HCT116 (cell line): ENCODE measurements at regions not wholly inside any gene's neighbourhood (a gene's known extent, or its start where the extent isn't known, plus 50 kb on each side); places are given as distances from the start of the nearest gene placed in this dataset.

ENCODE experiments used
- ATAC-seq: fragments of 200-7000 bp; cut with Tn5 transposase; 2 replicates; pipeline ENCODE4 v1.9.1; 2020; ENCODE audit warnings: mild to moderate bottlenecking, moderate library complexity
- BruUV-seq: library from RNA; stranded (reverse); fragments of 400-500 nt; replicated peaks from 2 replicates; lab custom pipeline; 2021; lab: Mats Ljungman, UMichigan
- CTCF ChIA-PET: fragments of 300-600 bp; sonication (Branson Sonifier 250); formaldehyde crosslinking; loops from one replicate; lab custom pipeline; 2021; ENCODE audit warnings: antibody characterized with exemption; lab: Charles Lee
- POLR2A ChIA-PET: fragments of 300-600, 350-600 bp; sonication (Branson Sonifier 250); formaldehyde crosslinking; loops from one replicate; lab custom pipeline; 2021; ENCODE audit warnings: antibody characterized with exemption; lab: Charles Lee
- RAD21 ChIA-PET, 2 experiments: fragments of 300-600 bp; sonication (Branson Sonifier 250); formaldehyde crosslinking; loops; one replicate each; lab custom pipeline; 2023; ENCODE audit warnings: low total read pairs in 2 of 2; ENCODE audit not compliant: uncharacterized antibody in 2 of 2, unreplicated experiment in 2 of 2, low non-redundant PET in 1 of 2; lab: Charles Lee
- DNase-seq: peaks from one replicate; pipeline ENCODE4 v3.0.0-alpha.2; 2010; ENCODE audit warnings: low read depth, low spot score
- H2AFZ ChIP-seq: fragments of 200-600 bp; shearing (Covaris generic), sonication (generic); 2 replicates; pipeline ENCODE4 v1.6.1; 2017; ENCODE audit warnings: low read depth, mixed run types, mixed read lengths, antibody characterized with exemption, low read length; ENCODE audit not compliant: poor library complexity, severe bottlenecking
- H3K27ac ChIP-seq: 2 replicates; pipeline ENCODE4 v1.5.1; 2012; ENCODE audit warnings: low read depth, low read length
- H3K27me3 ChIP-seq: fragments of 200-600 bp; sonication (generic); 2 replicates; pipeline ENCODE4 v1.6.1; 2016; ENCODE audit warnings: mixed run types, low read length, mixed read lengths; ENCODE audit not compliant: insufficient read depth
- H3K36me3 ChIP-seq, 2 experiments: fragments of 200-500 bp in 1 of 2; fragments of 200-600 bp in 1 of 2; sonication (Bioruptor generic) in 1 of 2; sonication (generic) in 1 of 2; 2 replicates each; pipeline versions ENCODE4 v1.5.1 to v1.6.1; 2014 to 2016; ENCODE audit warnings: low read length in 2 of 2, inconsistent platforms in 1 of 2, mixed read lengths in 1 of 2, mixed run types in 1 of 2; ENCODE audit not compliant: insufficient read depth in 2 of 2, control insufficient read depth in 1 of 2
- H3K4me1 ChIP-seq, 2 experiments: fragments of 200-600 bp in 1 of 2; sonication (generic) in 1 of 2; 2 replicates each; pipeline versions ENCODE4 v1.5.1 to v1.6.1; 2012 to 2017; ENCODE audit warnings: low read length in 2 of 2, inconsistent platforms in 1 of 2, mild to moderate bottlenecking in 1 of 2, mixed read lengths in 1 of 2, mixed run types in 1 of 2, moderate library complexity in 1 of 2; ENCODE audit not compliant: insufficient read depth in 2 of 2, control insufficient read depth in 1 of 2
- H3K4me2 ChIP-seq: fragments of 200-600 bp; sonication (generic); 2 replicates; pipeline ENCODE4 v1.6.1; 2017; ENCODE audit warnings: mixed run types, low read length, mixed read lengths
- H3K4me3 ChIP-seq, 2 experiments: fragments of 200-600 bp in 1 of 2; sonication (generic) in 1 of 2; replicated peaks in 1 of 2; 2 replicates each; pipeline ENCODE4 v1.5.1; 2011 to 2016; ENCODE audit warnings: low read length in 2 of 2, control low read depth in 1 of 2, low read depth in 1 of 2, mild to moderate bottlenecking in 1 of 2, mixed read lengths in 1 of 2, mixed run types in 1 of 2
- H3K79me2 ChIP-seq: fragments of 200-600 bp; sonication (generic); 2 replicates; pipeline ENCODE4 v1.6.1; 2017; ENCODE audit warnings: mild to moderate bottlenecking, mixed run types, low read length, moderate library complexity, mixed read lengths; ENCODE audit not compliant: insufficient read depth
- H3K9ac ChIP-seq: fragments of 200-600 bp; sonication (generic); 2 replicates; pipeline ENCODE4 v1.6.1; 2016; ENCODE audit warnings: low read length, mixed read lengths
- H3K9me2 ChIP-seq: fragments of 200-600 bp; sonication (generic), shearing (Covaris generic); 2 replicates; pipeline ENCODE4 v1.6.1; 2017; ENCODE audit warnings: mixed run types, mild to moderate bottlenecking, moderate library complexity; ENCODE audit not compliant: insufficient read depth
- H3K9me3 ChIP-seq, 2 experiments: fragments of 200-500 bp in 1 of 2; fragments of 200-600 bp in 1 of 2; sonication (Bioruptor generic) in 1 of 2; sonication (generic) in 1 of 2; 2 replicates each; pipeline ENCODE4 v1.6.1; 2014 to 2017; ENCODE audit warnings: low read length in 2 of 2, mixed read lengths in 2 of 2, inconsistent platforms in 1 of 2, low read depth in 1 of 2, mild to moderate bottlenecking in 1 of 2, mixed run types in 1 of 2, moderate library complexity in 1 of 2; ENCODE audit not compliant: control insufficient read depth in 1 of 2, insufficient read depth in 1 of 2
- H4K20me1 ChIP-seq: fragments of 200-600 bp; sonication (generic), shearing (Covaris generic); 2 replicates; pipeline ENCODE4 v1.6.1; 2017; ENCODE audit warnings: mixed run types, mild to moderate bottlenecking, moderate library complexity; ENCODE audit not compliant: insufficient read depth
- CBX3 ChIP-seq: IDR thresholded peaks from 2 replicates; pipeline ENCODE4 v1.6.1; 2012; ENCODE audit warnings: low read depth
- EGR1 ChIP-seq: IDR thresholded peaks from 2 replicates; pipeline ENCODE4 v1.6.1; 2012; ENCODE audit warnings: low read depth
- ELF1 ChIP-seq: IDR thresholded peaks from 2 replicates; pipeline ENCODE4 v1.6.1; 2012; ENCODE audit warnings: low read depth, borderline replicate concordance
- EZH2 ChIP-seq: fragments of 200-600 bp; sonication (generic); IDR thresholded peaks from 2 replicates; pipeline ENCODE4 v1.6.1; 2017; ENCODE audit warnings: antibody characterized with exemption, mixed run types
- EZH2phosphoT487 ChIP-seq: fragments of 200-600 bp; IDR thresholded peaks from 2 replicates; pipeline ENCODE4 v1.6.1; 2018; ENCODE audit warnings: antibody characterized with exemption, borderline replicate concordance
- FOSL1 ChIP-seq: IDR thresholded peaks from 2 replicates; pipeline ENCODE4 v1.6.1; 2012; ENCODE audit warnings: low read depth
- JUND ChIP-seq: IDR thresholded peaks from 2 replicates; pipeline ENCODE4 v1.6.1; 2012
- POLR2A ChIP-seq: IDR thresholded peaks from 2 replicates; pipeline ENCODE4 v1.7.0; 2011; ENCODE audit warnings: borderline replicate concordance; ENCODE audit not compliant: insufficient read depth, insufficient read length; ENCODE audit errors: extremely low read depth
- POLR2AphosphoS5 ChIP-seq: IDR thresholded peaks from 2 replicates; pipeline ENCODE4 v1.6.1; 2011; ENCODE audit warnings: mild to moderate bottlenecking, low read depth, low read length, moderate library complexity
- RAD21 ChIP-seq: IDR thresholded peaks from 2 replicates; pipeline ENCODE4 v1.6.1; 2012; ENCODE audit warnings: low read depth, mild to moderate bottlenecking
- SIN3A ChIP-seq: IDR thresholded peaks from 2 replicates; pipeline ENCODE4 v1.6.1; 2012; ENCODE audit warnings: low read depth
- SP1 ChIP-seq: IDR thresholded peaks from 2 replicates; pipeline ENCODE4 v1.6.1; 2012; ENCODE audit warnings: low read depth
- SRF ChIP-seq: IDR thresholded peaks from 2 replicates; pipeline ENCODE4 v1.6.1; 2012; ENCODE audit warnings: low read depth
- YY1 ChIP-seq: IDR thresholded peaks from 2 replicates; pipeline ENCODE4 v1.6.1; 2011; ENCODE audit warnings: low read length, low read depth, moderate library complexity, mild to moderate bottlenecking; ENCODE audit not compliant: insufficient replicate concordance; ENCODE audit errors: extremely low read depth
- ZFX ChIP-seq: fragments of 450-650 bp; IDR thresholded peaks from 2 replicates; pipeline ENCODE4 v1.6.1; 2017
- intact Hi-C: fragments of 100-400 bp; cut with micrococcal nuclease; formaldehyde crosslinking; loops from 2 replicates; pipeline ENCODE4 v1.10.0; 2022
- TF ChIP-seq, protein P1 (sequence below), 3 experiments: fragments of 200-600 bp in 1 of 3; sonication (generic) in 1 of 3; IDR thresholded peaks in 2 of 3; conservative IDR thresholded peaks in 1 of 3; 2 replicates each; pipeline ENCODE4 v1.5.1; 2012 to 2017; ENCODE audit warnings: low read depth in 2 of 3, low read length in 2 of 3, antibody characterized with exemption in 1 of 3, borderline replicate concordance in 1 of 3, control low read depth in 1 of 3, mild to moderate bottlenecking in 1 of 3, mixed read lengths in 1 of 3, mixed run types in 1 of 3, moderate library complexity in 1 of 3; ENCODE audit not compliant: insufficient read depth in 1 of 3
- TF ChIP-seq, protein P2 (sequence below): IDR thresholded peaks from 2 replicates; pipeline ENCODE4 v1.6.1; 2012
- TF ChIP-seq, protein P3 (sequence below): IDR thresholded peaks from 2 replicates; pipeline ENCODE4 v1.6.1; 2012; ENCODE audit warnings: low read depth
- TF ChIP-seq, protein P4 (sequence below): IDR thresholded peaks from 2 replicates; pipeline ENCODE4 v1.6.1; 2011; ENCODE audit warnings: mild to moderate bottlenecking, low read length, moderate library complexity; ENCODE audit not compliant: insufficient replicate concordance; ENCODE audit errors: extremely low read depth
- TF ChIP-seq, protein P5 (sequence below): IDR thresholded peaks from 2 replicates; pipeline ENCODE4 v1.6.1; 2012

DNA sequence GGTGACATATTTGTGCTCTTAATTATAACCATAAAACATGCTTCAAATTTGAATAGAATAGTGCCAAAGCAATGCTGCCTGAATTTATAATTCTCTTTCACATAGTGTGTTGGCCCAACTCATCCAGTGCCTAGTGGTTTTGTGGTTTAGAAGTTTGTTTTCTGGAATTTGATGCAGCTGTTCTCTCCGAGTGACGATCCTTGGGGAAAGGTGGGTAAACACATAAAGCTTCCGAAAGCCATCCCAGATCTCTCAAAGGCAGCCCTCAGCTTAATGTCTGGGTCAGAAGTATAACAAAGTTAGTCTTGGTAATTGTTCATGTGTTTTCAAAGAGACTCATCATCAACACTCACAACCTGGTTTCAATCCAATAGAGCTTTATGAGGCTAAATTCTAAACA lies 235.6 kb upstream of the CDH2 start:
- H3K27me3 ChIP-seq, result no peaks in the 10 kb centered on the region
- intact Hi-C loops, result no loop called here
- ATAC-seq (no peak), DNase-seq (no peak)
- no peaks in the 10 kb centered on the region for H3K9me3 ChIP-seq
- no TSS peak for BruUV-seq
- no peak overlapping the region for H3K4me2 ChIP-seq
- no peak overlapping the region for H3K9ac ChIP-seq
- POLR2A ChIA-PET, result no interaction called here
- TF ChIP-seq SIN3A (no peak), JUND (no peak), SP1 (no peak), YY1 (no peak), EZH2phosphoT487 (no peak), ZFX (no peak), FOSL1 (no peak), CBX3 (no peak), POLR2A (no peak), SRF (no peak), EGR1 (no peak), RAD21 (no peak), ELF1 (no peak), EZH2 (no peak), POLR2AphosphoS5 (no peak)
- TF ChIP-seq, protein P1, sequence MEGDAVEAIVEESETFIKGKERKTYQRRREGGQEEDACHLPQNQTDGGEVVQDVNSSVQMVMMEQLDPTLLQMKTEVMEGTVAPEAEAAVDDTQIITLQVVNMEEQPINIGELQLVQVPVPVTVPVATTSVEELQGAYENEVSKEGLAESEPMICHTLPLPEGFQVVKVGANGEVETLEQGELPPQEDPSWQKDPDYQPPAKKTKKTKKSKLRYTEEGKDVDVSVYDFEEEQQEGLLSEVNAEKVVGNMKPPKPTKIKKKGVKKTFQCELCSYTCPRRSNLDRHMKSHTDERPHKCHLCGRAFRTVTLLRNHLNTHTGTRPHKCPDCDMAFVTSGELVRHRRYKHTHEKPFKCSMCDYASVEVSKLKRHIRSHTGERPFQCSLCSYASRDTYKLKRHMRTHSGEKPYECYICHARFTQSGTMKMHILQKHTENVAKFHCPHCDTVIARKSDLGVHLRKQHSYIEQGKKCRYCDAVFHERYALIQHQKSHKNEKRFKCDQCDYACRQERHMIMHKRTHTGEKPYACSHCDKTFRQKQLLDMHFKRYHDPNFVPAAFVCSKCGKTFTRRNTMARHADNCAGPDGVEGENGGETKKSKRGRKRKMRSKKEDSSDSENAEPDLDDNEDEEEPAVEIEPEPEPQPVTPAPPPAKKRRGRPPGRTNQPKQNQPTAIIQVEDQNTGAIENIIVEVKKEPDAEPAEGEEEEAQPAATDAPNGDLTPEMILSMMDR (IDR thresholded peaks at IDR 0.05 in 2 of 3, conservative IDR thresholded peaks at IDR 0.05 in 1 of 3; ENCODE audit: borderline replicate concordance in 1 of 3, insufficient read depth in 1 of 3, low read depth in 2 of 3, low read length in 2 of 3), result no peak
- TF ChIP-seq, protein P2, sequence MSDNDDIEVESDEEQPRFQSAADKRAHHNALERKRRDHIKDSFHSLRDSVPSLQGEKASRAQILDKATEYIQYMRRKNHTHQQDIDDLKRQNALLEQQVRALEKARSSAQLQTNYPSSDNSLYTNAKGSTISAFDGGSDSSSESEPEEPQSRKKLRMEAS, result no peak
- TF ChIP-seq, protein P3, sequence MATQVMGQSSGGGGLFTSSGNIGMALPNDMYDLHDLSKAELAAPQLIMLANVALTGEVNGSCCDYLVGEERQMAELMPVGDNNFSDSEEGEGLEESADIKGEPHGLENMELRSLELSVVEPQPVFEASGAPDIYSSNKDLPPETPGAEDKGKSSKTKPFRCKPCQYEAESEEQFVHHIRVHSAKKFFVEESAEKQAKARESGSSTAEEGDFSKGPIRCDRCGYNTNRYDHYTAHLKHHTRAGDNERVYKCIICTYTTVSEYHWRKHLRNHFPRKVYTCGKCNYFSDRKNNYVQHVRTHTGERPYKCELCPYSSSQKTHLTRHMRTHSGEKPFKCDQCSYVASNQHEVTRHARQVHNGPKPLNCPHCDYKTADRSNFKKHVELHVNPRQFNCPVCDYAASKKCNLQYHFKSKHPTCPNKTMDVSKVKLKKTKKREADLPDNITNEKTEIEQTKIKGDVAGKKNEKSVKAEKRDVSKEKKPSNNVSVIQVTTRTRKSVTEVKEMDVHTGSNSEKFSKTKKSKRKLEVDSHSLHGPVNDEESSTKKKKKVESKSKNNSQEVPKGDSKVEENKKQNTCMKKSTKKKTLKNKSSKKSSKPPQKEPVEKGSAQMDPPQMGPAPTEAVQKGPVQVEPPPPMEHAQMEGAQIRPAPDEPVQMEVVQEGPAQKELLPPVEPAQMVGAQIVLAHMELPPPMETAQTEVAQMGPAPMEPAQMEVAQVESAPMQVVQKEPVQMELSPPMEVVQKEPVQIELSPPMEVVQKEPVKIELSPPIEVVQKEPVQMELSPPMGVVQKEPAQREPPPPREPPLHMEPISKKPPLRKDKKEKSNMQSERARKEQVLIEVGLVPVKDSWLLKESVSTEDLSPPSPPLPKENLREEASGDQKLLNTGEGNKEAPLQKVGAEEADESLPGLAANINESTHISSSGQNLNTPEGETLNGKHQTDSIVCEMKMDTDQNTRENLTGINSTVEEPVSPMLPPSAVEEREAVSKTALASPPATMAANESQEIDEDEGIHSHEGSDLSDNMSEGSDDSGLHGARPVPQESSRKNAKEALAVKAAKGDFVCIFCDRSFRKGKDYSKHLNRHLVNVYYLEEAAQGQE, result no peak
- TF ChIP-seq, protein P4, sequence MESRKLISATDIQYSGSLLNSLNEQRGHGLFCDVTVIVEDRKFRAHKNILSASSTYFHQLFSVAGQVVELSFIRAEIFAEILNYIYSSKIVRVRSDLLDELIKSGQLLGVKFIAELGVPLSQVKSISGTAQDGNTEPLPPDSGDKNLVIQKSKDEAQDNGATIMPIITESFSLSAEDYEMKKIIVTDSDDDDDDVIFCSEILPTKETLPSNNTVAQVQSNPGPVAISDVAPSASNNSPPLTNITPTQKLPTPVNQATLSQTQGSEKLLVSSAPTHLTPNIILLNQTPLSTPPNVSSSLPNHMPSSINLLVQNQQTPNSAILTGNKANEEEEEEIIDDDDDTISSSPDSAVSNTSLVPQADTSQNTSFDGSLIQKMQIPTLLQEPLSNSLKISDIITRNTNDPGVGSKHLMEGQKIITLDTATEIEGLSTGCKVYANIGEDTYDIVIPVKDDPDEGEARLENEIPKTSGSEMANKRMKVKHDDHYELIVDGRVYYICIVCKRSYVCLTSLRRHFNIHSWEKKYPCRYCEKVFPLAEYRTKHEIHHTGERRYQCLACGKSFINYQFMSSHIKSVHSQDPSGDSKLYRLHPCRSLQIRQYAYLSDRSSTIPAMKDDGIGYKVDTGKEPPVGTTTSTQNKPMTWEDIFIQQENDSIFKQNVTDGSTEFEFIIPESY, result no peak
- TF ChIP-seq, protein P5, sequence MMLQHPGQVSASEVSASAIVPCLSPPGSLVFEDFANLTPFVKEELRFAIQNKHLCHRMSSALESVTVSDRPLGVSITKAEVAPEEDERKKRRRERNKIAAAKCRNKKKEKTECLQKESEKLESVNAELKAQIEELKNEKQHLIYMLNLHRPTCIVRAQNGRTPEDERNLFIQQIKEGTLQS, result no peak
- no peak overlapping the region for H2AFZ ChIP-seq
- no peak overlapping the region for H3K27ac ChIP-seq
- H3K4me1 ChIP-seq, result no peaks in the 10 kb centered on the region
- H3K4me3 ChIP-seq, result no peak overlapping the region
- H3K36me3 ChIP-seq, result no peaks in the 10 kb centered on the region
- no peaks in the 10 kb centered on the region for H4K20me1 ChIP-seq
- no peaks in the 10 kb centered on the region for H3K9me2 ChIP-seq
- CTCF ChIA-PET, result no interaction called here
- H3K79me2 ChIP-seq, result no peaks in the 10 kb centered on the region
- RAD21 ChIA-PET, result no interaction called here
